Kidney epithelial cell (primary cell): ENCODE measurements at regions not wholly inside any gene's neighbourhood (a gene's known extent, or its start where the extent isn't known, plus 50 kb on each side); places are given as distances from the start of the nearest gene placed in this dataset.

Source experiments
- DNase-seq: peaks from one replicate; pipeline ENCODE4 v3.0.0-alpha.2; 2010; ENCODE audit warnings: low read depth
- H3K27me3 ChIP-seq: 2 replicates; pipeline ENCODE4 v1.6.0; 2011; ENCODE audit warnings: low read length; ENCODE audit not compliant: control insufficient read depth, insufficient read depth
- H3K36me3 ChIP-seq: 2 replicates; pipeline ENCODE4 v1.5.1; 2011; ENCODE audit warnings: low read length; ENCODE audit not compliant: control insufficient read depth, insufficient read depth
- H3K4me3 ChIP-seq: 2 replicates; pipeline ENCODE4 v1.5.1; 2011; ENCODE audit warnings: low read depth, mild to moderate bottlenecking, control low read depth, low read length
- TF ChIP-seq, protein P1 (sequence below): IDR thresholded peaks from 2 replicates; pipeline ENCODE4 v1.5.1; 2011; ENCODE audit warnings: mild to moderate bottlenecking, moderate library complexity, low read length, control low read depth, inconsistent platforms; ENCODE audit not compliant: insufficient read depth, poor library complexity, severe bottlenecking

DNA sequence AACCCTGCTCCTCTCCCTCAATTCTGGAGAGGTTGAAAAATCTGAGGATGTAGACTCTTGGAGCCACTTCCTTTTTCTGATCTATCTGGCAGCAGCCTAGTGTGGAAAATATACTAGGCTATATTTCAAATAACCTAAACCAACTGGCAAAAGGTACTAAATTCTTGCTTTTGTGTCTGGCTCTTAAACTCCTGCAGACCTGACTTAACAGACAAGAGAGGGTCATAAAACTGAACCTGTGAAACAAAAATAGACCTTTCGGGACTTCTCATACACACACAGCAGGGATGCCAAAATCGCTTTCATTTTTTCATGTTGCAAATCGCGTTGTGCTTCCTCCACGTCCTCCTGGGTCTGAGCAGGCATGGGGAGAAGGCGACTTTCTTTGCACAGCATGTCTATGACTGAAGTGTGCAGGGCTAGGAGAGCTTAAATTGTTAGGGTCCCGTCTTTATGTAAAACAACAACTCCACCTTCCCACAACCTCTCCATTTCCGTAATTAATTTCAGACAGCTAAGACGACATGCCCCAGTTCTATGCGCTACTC is 520.7 kb upstream of the PSMD7 start:
- TF ChIP-seq, protein P1, sequence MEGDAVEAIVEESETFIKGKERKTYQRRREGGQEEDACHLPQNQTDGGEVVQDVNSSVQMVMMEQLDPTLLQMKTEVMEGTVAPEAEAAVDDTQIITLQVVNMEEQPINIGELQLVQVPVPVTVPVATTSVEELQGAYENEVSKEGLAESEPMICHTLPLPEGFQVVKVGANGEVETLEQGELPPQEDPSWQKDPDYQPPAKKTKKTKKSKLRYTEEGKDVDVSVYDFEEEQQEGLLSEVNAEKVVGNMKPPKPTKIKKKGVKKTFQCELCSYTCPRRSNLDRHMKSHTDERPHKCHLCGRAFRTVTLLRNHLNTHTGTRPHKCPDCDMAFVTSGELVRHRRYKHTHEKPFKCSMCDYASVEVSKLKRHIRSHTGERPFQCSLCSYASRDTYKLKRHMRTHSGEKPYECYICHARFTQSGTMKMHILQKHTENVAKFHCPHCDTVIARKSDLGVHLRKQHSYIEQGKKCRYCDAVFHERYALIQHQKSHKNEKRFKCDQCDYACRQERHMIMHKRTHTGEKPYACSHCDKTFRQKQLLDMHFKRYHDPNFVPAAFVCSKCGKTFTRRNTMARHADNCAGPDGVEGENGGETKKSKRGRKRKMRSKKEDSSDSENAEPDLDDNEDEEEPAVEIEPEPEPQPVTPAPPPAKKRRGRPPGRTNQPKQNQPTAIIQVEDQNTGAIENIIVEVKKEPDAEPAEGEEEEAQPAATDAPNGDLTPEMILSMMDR, result no peak
- H3K4me3 ChIP-seq, result no peak overlapping the region
- no peaks in the 10 kb centered on the region for H3K36me3 ChIP-seq
- DNase-seq, result no peak
- no peaks in the 10 kb centered on the region for H3K27me3 ChIP-seq

DNA sequence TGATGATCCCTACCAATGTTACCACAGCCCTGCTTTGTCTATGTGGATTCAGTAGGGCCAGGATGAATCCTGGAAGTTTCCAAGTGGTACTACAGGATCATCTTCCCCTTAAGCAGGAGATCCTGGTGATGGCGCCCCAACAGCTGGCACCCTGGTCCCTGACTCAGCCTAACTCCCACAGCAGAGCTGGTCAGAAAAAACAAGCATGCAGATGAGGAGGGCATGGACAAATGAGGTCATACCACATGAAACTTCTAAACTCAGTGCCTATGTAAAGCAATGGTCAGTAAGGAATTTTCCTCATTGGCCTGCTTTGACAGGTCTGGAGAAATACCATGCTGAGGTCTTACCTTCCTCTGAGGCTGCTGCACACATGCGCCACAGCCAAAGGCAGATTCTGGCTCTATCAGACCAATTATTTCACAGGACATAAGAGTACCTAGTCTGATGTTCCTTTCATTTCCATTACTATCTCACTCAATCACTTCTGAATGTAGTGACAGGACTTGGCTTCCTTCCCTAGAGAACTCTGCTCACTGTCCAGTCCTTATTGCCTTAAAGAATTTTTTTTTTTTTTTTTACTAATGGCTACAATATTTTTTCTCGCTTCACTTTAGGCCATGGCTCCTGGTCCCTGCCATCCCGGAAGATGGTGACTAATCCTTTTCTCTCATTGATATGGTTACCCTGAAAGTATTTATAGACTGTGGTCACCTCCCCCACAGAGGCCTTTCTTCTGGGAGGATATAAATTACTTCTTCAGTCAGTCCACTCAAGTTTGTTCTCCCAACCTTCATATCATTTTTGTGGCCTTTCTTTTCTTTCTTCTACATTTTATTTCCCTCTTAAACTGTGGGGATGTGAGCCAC is 525.2 kb upstream of the PSMD7 start:
- TF ChIP-seq, protein P1, result no peak
- H3K27me3 ChIP-seq, result no peaks in the 10 kb centered on the region
- peak; percentile 28 for DNase-seq
- H3K36me3 ChIP-seq, result no peaks in the 10 kb centered on the region
- H3K4me3 ChIP-seq, result no peak overlapping the region

DNA sequence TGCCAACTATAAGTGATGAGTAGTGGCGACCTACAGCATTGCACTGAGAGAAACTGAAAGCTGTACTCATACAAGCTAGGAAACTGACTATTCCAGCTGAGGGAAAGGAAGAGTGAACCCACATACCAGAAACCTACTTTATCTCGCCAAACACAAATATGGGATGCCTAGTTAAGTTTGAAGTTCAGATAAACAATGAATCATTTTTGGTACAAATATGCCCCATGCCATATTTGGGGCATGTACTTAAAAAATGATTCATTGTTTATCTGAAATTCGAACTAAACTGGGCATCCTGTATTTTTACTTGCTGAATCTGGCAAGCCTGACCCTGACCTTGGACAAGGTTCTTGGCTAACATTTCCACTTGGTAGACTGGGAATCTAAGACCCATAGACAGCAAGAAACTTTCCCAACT is 527.8 kb upstream of the PSMD7 start:
- no peaks in the 10 kb centered on the region for H3K36me3 ChIP-seq
- no peaks in the 10 kb centered on the region for H3K27me3 ChIP-seq
- no peak overlapping the region for H3K4me3 ChIP-seq
- TF ChIP-seq, protein P1, result no peak
- no peak for DNase-seq

DNA sequence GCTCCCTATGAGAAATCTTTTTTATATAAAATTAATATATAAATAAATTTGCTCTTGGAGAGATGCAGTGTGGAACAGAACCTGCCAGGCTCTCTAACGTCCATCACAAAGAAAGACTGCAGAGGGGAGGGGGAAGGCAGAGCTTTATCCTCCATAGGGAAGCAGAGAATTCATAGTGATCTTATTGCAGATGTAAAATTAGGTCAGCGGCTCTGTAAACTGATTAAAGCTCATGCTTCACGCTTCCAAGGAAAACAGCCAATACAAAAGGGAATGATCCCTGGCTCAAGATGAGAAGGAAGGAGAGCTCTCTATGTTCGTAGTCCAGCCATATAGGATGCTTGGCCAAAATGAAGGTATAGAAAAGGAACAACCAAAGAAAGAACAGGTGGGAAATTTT is 532.3 kb upstream of the PSMD7 start:
- no peak overlapping the region for H3K4me3 ChIP-seq
- TF ChIP-seq, protein P1, result no peak
- no peaks in the 10 kb centered on the region for H3K27me3 ChIP-seq
- no peak for DNase-seq
- H3K36me3 ChIP-seq, result no peaks in the 10 kb centered on the region

DNA sequence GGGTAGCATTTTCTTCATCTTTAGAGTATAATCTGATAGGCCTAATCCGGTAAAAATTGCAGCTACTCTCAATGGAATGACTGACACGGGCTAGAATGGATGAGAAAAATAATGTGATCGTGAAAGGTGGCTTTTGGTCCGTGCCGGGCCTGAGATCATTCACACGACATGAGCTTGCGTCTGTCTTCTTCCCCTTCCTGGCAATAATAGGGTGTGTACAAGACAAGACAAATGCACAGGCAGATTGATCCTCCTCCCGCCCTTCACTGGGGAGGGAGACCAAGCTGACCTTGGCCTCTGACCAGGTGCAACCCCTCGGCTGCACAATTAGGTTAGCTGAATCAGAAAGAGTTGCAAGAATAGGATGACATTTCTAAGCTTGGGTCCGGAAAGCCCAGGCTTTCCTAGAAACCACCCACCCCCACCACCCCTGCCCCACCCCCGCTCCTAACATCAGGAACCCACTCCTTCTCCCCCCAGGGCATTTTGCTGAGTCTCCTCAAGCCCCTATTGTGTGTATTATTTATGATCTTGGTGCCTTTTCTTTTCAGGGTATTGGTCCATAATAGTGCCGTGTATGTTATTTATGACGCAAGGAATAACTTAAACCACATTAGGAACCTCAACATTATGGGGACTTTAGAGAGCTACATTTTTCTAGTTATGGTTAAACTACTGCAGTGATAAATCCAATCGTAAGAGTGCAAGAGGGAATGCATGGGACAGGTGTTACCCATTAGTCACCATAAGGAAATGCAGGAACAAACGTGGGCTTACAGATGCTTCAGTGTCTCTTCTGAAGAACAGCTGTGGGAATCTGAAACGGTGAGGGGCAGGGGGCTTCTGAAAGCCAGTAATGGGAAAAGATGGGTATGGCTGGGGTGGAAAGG is 540.1 kb upstream of the PSMD7 start:
- Histone ChIP-seq H3K36me3 (no peaks in the 10 kb centered on the region), H3K4me3 (no peak overlapping the region), H3K27me3 (no peaks in the 10 kb centered on the region)
- no peak for DNase-seq
- TF ChIP-seq, protein P1, result no peak
